Memory B cell (primary cell): ENCODE measurements at regions not wholly inside any gene's neighbourhood (a gene's known extent, or its start where the extent isn't known, plus 50 kb on each side); places are given as distances from the start of the nearest gene placed in this dataset.

Experiments
- ATAC-seq: fragments of 150-1000 bp; cut with Tn5 transposase; 2 replicates; pipeline ENCODE4 v1.10.0; 2021; ENCODE audit warnings: low read depth, mild to moderate bottlenecking, moderate library complexity
- DNase-seq, 2 donors: peaks; one replicate each; pipeline ENCODE4 v3.0.0; 2022; ENCODE audit warnings: low spot score in 2 of 2
- H3K27ac Mint-ChIP-seq: one replicate; pipeline ENCODE4 v1.8.0; 2022; ENCODE audit warnings: mild to moderate bottlenecking, moderate library complexity, mixed read lengths
- H3K27me3 Mint-ChIP-seq: one replicate; pipeline ENCODE4 v1.8.0; 2022; ENCODE audit warnings: mixed read lengths
- H3K36me3 Mint-ChIP-seq: one replicate; pipeline ENCODE4 v1.8.0; 2022; ENCODE audit warnings: mild to moderate bottlenecking, mixed read lengths
- H3K4me1 Mint-ChIP-seq: one replicate; pipeline ENCODE4 v1.8.0; 2022; ENCODE audit warnings: mixed read lengths
- H3K4me3 Mint-ChIP-seq: one replicate; pipeline ENCODE4 v1.8.0; 2022; ENCODE audit warnings: mild to moderate bottlenecking, moderate library complexity, mixed read lengths
- H3K9me3 Mint-ChIP-seq: one replicate; pipeline ENCODE4 v1.8.0; 2022; ENCODE audit warnings: mixed read lengths

DNA sequence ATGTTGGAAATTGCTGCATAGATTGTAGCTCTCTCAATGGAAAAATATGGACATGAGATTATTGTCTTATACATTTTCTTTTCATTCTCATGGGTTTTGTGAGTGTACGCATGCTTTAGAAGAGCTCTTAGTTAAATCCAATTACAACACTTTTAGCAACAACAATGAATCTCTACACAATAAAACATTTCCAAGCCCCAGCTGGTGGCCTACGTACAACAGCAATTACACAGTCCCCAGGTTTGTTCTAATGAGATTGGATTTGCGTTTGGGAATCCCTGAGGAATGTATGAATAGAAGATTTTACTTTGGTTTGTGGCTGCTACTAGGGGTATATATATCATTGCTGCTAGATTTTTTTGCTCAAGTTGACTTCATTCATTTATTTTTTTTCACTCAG lies 98.6 kb downstream of the FHDC1 start:
- Mint-ChIP-seq H3K36me3 (peaks cover 5% of the 10 kb centered on the region), H3K4me3 (no peak overlapping the region), H3K27me3 (peaks cover 2% of the 10 kb centered on the region), H3K9me3 (peaks cover 4% of the 10 kb centered on the region), H3K27ac (no peak overlapping the region), H3K4me1 (peaks cover 2% of the 10 kb centered on the region)
- DNase-seq: no peak
- no peak for ATAC-seq

GRCh38 chr4:153036931-153037482 lies 100.9 kb downstream of the FHDC1 start:
- peaks cover 2% of the 10 kb centered on the region for H3K4me1 Mint-ChIP-seq
- H3K27me3 Mint-ChIP-seq: peaks cover 3% of the 10 kb centered on the region
- peaks cover 12% of the 10 kb centered on the region for H3K36me3 Mint-ChIP-seq
- no peak overlapping the region for H3K4me3 Mint-ChIP-seq
- DNase-seq (no peak), ATAC-seq (no peak)
- H3K27ac Mint-ChIP-seq: no peak overlapping the region
- H3K9me3 Mint-ChIP-seq: no peaks in the 10 kb centered on the region

DNA sequence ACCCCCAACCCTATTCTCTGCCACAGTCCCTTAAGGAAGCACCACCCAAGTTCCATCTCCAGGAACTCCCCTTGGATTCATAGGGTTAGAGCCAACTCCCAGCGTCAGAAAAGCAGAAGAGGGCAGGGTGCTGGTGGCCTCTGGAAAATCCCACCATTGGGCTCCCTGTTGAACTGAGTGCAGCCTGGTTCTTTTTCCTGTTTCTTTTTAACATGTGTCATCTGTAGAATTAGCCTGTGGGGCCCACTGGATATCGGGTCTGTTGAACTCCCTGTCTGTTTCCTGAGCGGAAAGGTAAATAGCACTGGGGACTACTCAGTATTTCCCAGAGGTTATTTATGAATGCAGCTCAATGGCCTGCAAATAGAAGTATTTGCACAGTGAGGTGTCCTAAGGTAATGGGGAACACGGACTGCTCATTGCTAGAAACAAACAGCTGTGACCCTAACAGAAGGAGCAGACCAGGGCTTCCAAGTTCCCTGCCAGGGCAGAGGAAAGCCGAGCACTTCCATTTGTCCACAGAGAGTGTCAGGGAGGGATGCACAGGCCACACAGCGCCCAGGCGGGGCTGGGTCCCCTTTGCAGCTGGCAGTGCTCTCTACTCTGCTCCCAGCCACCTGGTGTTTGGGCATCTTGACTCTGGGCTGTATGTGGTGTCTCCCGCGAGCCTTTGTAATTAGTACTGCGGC lies 102.6 kb downstream of the FHDC1 start:
- H3K27me3 Mint-ChIP-seq: peaks cover 3% of the 10 kb centered on the region
- H3K4me1 Mint-ChIP-seq: no peaks in the 10 kb centered on the region
- ATAC-seq (no peak), DNase-seq (no peak)
- H3K36me3 Mint-ChIP-seq: peaks cover 12% of the 10 kb centered on the region
- no peak overlapping the region for H3K4me3 Mint-ChIP-seq
- H3K9me3 Mint-ChIP-seq: no peaks in the 10 kb centered on the region
- no peak overlapping the region for H3K27ac Mint-ChIP-seq

DNA sequence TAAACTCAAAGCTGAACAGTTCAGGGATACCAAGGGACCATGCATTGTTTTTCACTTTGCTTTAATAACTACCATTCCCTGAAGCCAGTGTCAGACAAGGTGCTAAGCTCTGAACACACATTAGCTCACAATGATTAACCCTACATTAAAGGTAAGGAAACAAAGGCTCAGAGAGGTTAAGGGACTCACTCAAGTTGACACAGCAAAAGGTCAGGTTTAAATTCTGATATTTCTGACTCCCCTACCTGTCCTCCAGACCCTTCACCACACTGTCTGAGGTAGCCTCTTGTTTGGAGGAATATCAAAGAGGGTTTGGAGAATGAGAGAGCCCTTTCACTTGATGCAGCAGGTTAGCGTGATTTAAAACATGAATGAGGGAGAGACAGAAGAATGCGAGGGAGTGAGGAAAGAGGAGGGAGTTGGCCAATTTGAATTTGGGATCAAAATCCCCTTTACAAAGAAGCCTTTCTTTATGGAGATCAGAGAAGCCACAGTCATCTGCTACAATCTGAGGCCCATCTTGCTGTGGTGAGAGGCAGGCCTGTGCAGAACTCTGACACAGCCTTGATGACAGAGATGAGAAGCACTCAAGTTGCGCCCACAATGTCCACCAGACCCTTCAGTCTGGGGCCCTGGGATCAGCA lies 103.5 kb downstream of the FHDC1 start:
- no peak for DNase-seq
- peaks cover 5% of the 10 kb centered on the region for H3K4me1 Mint-ChIP-seq

DNA sequence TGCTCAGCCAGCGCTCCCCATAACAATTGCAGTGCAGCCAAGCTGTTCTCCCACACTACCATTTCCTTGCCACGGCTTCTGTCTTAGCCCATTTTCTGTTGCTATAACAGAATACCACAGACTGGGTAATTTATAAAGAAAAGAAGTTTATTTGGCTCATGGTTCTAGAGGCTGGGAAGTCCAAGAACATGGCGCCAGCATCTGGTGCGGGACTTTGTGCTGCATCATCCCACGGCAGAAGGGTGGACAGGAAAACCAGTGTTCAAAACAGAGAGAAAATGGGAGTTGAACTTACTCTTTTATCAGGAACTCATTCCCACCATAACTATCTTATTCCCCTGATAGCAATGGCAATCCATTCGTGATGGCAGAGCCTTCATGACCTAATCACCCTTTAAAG lies 104.6 kb downstream of the FHDC1 start:
- ATAC-seq (no peak), DNase-seq (no peak)
- H3K4me1 Mint-ChIP-seq: peaks cover 15% of the 10 kb centered on the region
- peaks cover 12% of the 10 kb centered on the region for H3K36me3 Mint-ChIP-seq
- no peak overlapping the region for H3K4me3 Mint-ChIP-seq
- H3K9me3 Mint-ChIP-seq: no peaks in the 10 kb centered on the region
- H3K27me3 Mint-ChIP-seq: peaks cover 3% of the 10 kb centered on the region
- H3K27ac Mint-ChIP-seq: no peak overlapping the region

More for the DNA sequence above, 103.5 kb downstream of the FHDC1 start:
- H3K36me3 Mint-ChIP-seq: peaks cover 12% of the 10 kb centered on the region
- H3K27me3 Mint-ChIP-seq: peaks cover 3% of the 10 kb centered on the region
- H3K9me3 Mint-ChIP-seq: no peaks in the 10 kb centered on the region
- H3K27ac Mint-ChIP-seq: no peak overlapping the region
- ATAC-seq: no peak
- no peak overlapping the region for H3K4me3 Mint-ChIP-seq

GRCh38 chr4:153044036-153044435 lies 107.9 kb downstream of the FHDC1 start:
- ATAC-seq (no peak), DNase-seq (no peak)
- Mint-ChIP-seq H3K27me3 (peaks cover 2% of the 10 kb centered on the region), H3K27ac (peak overlapping the region; percentile 93), H3K9me3 (peaks cover 2% of the 10 kb centered on the region), H3K4me3 (no peak overlapping the region), H3K36me3 (peaks cover 12% of the 10 kb centered on the region), H3K4me1 (peaks cover 27% of the 10 kb centered on the region)

DNA sequence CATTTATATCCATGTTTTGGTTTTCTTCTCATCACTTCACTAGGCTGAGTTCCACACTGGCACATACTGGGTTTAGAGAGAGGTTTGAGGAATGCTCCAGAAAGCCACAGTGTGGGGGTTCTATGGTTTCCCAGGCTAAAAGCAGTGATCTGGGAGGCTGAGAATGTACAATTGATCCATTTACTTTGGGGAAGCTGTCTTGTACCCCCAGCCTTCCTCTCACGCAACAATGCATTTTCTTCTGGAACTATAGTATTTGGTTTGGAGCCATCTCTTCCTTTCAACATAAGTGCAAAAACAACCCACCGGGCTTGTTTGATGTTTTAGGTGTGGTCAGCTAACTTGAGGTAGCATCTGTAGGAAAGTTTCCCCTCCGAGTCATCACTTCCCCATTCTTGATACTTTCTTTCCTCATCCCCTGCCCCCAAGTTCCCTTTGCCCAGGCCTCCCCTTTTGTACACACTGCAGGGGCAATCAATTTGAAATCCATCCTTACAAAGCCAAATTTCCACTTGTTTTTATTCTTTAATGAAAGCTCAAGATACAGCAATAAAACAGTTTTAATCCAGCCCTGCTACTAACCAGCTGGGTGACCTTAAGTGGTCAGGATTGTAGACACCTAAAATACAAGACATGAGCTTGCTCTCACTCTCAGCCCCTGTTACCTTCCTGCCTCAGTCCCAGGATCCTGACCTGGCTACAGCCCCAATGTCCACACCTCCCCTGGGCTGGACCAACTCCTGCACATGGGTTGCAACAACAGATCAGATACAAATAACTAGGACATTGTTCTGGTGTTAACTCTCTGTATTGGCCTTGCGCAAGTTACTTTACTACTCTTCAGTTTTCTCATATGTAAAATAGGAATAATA lies 109.2 kb downstream of the FHDC1 start:
- peak overlapping the region; percentile 64 for H3K4me3 Mint-ChIP-seq
- peaks cover 2% of the 10 kb centered on the region for H3K9me3 Mint-ChIP-seq
- peaks cover 7% of the 10 kb centered on the region for H3K36me3 Mint-ChIP-seq
- H3K27ac Mint-ChIP-seq: peak overlapping the region; percentile 93
- H3K4me1 Mint-ChIP-seq: peaks cover 27% of the 10 kb centered on the region
- H3K27me3 Mint-ChIP-seq: no peaks in the 10 kb centered on the region
- peak; percentile 16 to 53 for DNase-seq
- ATAC-seq: peak; percentile 98

DNA sequence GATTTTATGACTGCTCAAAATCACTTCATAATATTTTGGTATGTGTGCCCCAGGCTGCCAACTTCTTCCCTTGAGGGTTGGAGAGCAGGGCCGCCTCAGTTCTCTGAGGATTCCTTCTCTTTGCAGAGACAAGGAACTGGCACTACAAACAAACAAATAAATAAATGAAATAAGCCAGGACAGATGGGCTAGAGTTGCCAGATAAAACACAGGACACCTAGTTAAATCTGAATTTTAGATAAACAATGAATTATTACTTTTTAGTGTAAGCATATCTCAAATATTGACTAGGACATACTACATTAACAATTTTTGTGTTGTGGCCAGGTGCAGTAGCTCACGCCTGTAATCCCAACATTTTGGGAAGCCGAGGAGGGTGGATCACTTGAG lies 122.5 kb downstream of the FHDC1 start:
- no peak overlapping the region for H3K27ac Mint-ChIP-seq
- DNase-seq: no peak
- H3K9me3 Mint-ChIP-seq: no peaks in the 10 kb centered on the region
- peaks cover 10% of the 10 kb centered on the region for H3K4me1 Mint-ChIP-seq
- ATAC-seq: no peak
- no peaks in the 10 kb centered on the region for H3K36me3 Mint-ChIP-seq
- H3K27me3 Mint-ChIP-seq: peaks cover 10% of the 10 kb centered on the region
- no peak overlapping the region for H3K4me3 Mint-ChIP-seq

- DNase-seq (no peak), ATAC-seq (no peak)
- Mint-ChIP-seq H3K27ac (peak overlapping the region; percentile 12), H3K36me3 (no peaks in the 10 kb centered on the region), H3K4me3 (no peak overlapping the region), H3K4me1 (peaks cover 10% of the 10 kb centered on the region), H3K27me3 (peaks cover 7% of the 10 kb centered on the region), H3K9me3 (no peaks in the 10 kb centered on the region)
Observed at GRCh38 chr4:153060196-153060595, 124.1 kb downstream of the FHDC1 start.

DNA sequence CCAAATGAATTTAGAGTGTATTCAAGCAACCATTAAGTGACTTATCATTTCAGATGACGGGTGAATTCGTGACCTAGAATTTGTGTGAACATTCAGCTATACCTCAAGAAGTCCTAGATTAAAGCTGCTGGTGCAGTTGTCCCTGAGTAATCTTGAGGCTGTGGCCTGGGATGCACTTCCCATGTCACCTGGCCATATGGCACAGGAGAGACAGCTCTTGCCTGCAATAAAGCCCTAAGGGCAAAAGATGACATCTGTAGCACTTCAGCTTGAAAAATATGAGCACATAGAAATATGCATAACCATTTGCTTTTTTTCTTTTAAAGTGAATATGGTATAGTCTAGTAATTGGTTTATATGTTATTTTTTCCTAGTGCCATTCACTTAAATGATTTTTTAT lies 125.8 kb downstream of the FHDC1 start:
- Mint-ChIP-seq H3K4me3 (no peak overlapping the region), H3K36me3 (no peaks in the 10 kb centered on the region), H3K4me1 (peaks cover 4% of the 10 kb centered on the region), H3K9me3 (no peaks in the 10 kb centered on the region), H3K27ac (no peak overlapping the region), H3K27me3 (peaks cover under 1% of the 10 kb centered on the region)
- DNase-seq (no peak), ATAC-seq (no peak)

- H3K27ac Mint-ChIP-seq: no peak overlapping the region
- ATAC-seq: no peak
- H3K27me3 Mint-ChIP-seq: no peaks in the 10 kb centered on the region
- no peaks in the 10 kb centered on the region for H3K36me3 Mint-ChIP-seq
- DNase-seq: no peak
- H3K9me3 Mint-ChIP-seq: no peaks in the 10 kb centered on the region
- no peak overlapping the region for H3K4me3 Mint-ChIP-seq
- H3K4me1 Mint-ChIP-seq: peaks cover 8% of the 10 kb centered on the region
Observed at GRCh38 chr4:153062652-153063168, 126.6 kb downstream of the FHDC1 start.

DNA sequence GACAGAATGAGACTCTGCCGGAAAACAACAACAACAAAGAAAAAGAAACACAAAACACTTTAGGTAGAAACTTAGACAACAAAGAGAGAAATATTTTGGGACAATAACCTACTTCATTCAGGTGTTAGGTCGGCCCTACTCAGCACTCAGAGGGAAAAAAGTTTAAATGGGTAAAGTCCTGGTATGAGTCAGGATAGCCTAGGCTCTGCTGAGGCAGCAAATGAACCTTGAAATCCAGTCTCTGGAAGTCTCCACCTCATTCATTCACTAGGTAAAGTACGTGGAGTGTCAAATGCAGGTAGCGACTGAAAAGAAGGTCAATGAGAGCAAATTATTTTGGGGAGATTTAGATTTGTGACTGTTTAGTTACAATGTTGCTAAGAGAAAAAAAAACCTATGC lies 127.4 kb downstream of the FHDC1 start:
- Mint-ChIP-seq H3K9me3 (no peaks in the 10 kb centered on the region), H3K4me3 (no peak overlapping the region), H3K27ac (no peak overlapping the region), H3K4me1 (peaks cover 6% of the 10 kb centered on the region), H3K36me3 (no peaks in the 10 kb centered on the region), H3K27me3 (no peaks in the 10 kb centered on the region)
- no peak for ATAC-seq
- no peak for DNase-seq

DNA sequence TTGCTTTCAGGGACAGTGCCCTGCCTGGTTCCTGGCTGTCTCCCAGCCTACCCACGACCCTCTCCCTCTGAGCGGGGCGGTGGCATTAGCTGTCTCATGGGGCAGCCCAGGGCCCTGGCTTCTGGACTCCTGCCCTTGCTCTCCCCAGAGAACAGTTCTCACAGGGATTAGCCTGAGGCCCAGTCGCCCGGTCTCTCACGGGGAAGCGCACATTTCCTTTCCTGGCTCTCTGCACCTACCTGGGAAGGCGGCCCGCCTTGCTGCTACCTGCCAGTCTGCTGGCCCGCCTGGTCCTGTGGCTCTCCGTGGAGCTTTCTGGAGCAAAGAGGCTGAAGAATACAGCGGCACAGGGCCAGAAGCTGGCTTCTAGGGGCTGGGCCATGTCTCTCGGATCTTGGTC lies 128.4 kb downstream of the FHDC1 start:
- ATAC-seq (no peak), DNase-seq (no peak)
- no peak overlapping the region for H3K27ac Mint-ChIP-seq
- no peaks in the 10 kb centered on the region for H3K27me3 Mint-ChIP-seq
- H3K4me3 Mint-ChIP-seq: no peak overlapping the region
- no peaks in the 10 kb centered on the region for H3K36me3 Mint-ChIP-seq
- H3K9me3 Mint-ChIP-seq: no peaks in the 10 kb centered on the region
- peaks cover 6% of the 10 kb centered on the region for H3K4me1 Mint-ChIP-seq

DNA sequence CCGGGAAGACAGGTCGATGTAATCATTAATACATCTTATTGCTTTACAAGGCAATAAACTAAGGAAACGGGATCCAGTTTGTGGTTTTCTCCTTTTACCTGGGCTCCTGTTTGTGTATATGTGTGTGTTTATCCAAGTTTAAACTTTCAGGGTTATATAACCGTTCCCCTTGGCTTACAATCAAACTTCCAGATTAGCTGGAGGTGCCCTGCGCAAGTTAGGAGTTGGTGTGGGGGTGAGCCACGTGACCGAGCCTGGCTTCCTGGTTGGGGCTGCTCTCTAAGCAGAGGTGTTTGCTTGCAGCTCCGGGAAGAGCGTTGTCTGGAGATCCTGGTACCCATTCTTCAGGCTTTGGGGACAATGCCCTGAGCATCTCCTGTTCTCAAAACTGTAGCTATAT lies 129.2 kb downstream of the FHDC1 start:
- Mint-ChIP-seq H3K27ac (no peak overlapping the region), H3K27me3 (no peaks in the 10 kb centered on the region), H3K9me3 (no peaks in the 10 kb centered on the region), H3K4me1 (peaks cover 4% of the 10 kb centered on the region), H3K36me3 (no peaks in the 10 kb centered on the region), H3K4me3 (no peak overlapping the region)
- ATAC-seq (no peak), DNase-seq (no peak)
